GM12878 (cell line): ENCODE measurements at regions not wholly inside any gene's neighbourhood (a gene's known extent, or its start where the extent isn't known, plus 50 kb on each side); places are given as distances from the start of the nearest gene placed in this dataset.

ENCODE experiments used
- ATAC-seq: fragments of 200-7000 bp; cut with Tn5 transposase; 3 replicates; pipeline ENCODE4 v1.9.1; 2020; ENCODE audit warnings: mild to moderate bottlenecking, moderate library complexity
- BruUV-seq: library from RNA; stranded (reverse); fragments of 400-500 nt; replicated peaks from 2 replicates; lab custom pipeline; 2021; lab: Mats Ljungman, UMichigan
- CTCF ChIA-PET: fragments of 300-600 bp; sonication (Branson Sonifier 250); formaldehyde crosslinking; extraction: SDS; loops from one replicate; lab custom pipeline; 2021; ENCODE audit warnings: inconsistent platforms; lab: Yijun Ruan, JAX
- POLR2A ChIA-PET: fragments of 350-600 bp; formaldehyde crosslinking; extraction: SDS; loops from one replicate; lab custom pipeline; 2021; ENCODE audit warnings: inconsistent platforms; lab: Charles Lee
- RAD21 ChIA-PET: fragments of 300-600 bp; sonication (Branson Sonifier 250); formaldehyde crosslinking; loops from one replicate; lab custom pipeline; 2023; ENCODE audit warnings: antibody characterized with exemption; ENCODE audit not compliant: unreplicated experiment; lab: Charles Lee
- SMC1A ChIA-PET: fragments of 300-600 bp; sonication (Branson Sonifier 250); formaldehyde crosslinking; loops from one replicate; lab custom pipeline; 2023; ENCODE audit not compliant: unreplicated experiment, uncharacterized antibody; lab: Charles Lee
- DNase-seq: peaks from one replicate; pipeline ENCODE4 v3.0.0-alpha.2; 2011; ENCODE audit warnings: low read depth, low spot score
- FAIRE-seq: peaks from 3 replicates; lab custom pipeline; 2011; peaks lifted over from hg19 to GRCh38; lab: Jason Lieb, UNC
- H2AFZ ChIP-seq: 2 replicates; pipeline ENCODE4 v1.6.0; 2011; ENCODE audit warnings: low read depth, low read length, control low read depth; ENCODE audit not compliant: control insufficient read depth
- H3K27ac ChIP-seq: 2 replicates; pipeline ENCODE4 v1.5.1; 2011; ENCODE audit warnings: control low read depth; ENCODE audit not compliant: control insufficient read depth, insufficient read depth
- H3K27me3 ChIP-seq, 2 experiments: replicated peaks in 1 of 2; 2 replicates each; pipeline versions ENCODE4 v1.6.0 to v1.6.1; 2011; ENCODE audit warnings: low read length in 1 of 2; ENCODE audit not compliant: control insufficient read depth in 2 of 2, insufficient read depth in 2 of 2
- H3K36me3 ChIP-seq, 2 experiments: 2 replicates each; pipeline ENCODE4 v1.5.1; 2011; ENCODE audit warnings: low read length in 1 of 2; ENCODE audit not compliant: control insufficient read depth in 2 of 2, insufficient read depth in 2 of 2
- H3K4me1 ChIP-seq: 2 replicates; pipeline ENCODE4 v1.6.1; 2011; ENCODE audit warnings: mild to moderate bottlenecking, low read length, moderate library complexity, mixed read lengths; ENCODE audit not compliant: control insufficient read depth, insufficient read depth
- H3K4me2 ChIP-seq: 2 replicates; pipeline ENCODE4 v1.6.0; 2011; ENCODE audit warnings: control low read depth; ENCODE audit not compliant: control insufficient read depth, insufficient read depth
- H3K4me3 ChIP-seq: fragments of 200-600 bp; sonication (generic); 2 replicates; pipeline ENCODE4 v1.5.1; 2016
- H3K79me2 ChIP-seq: 2 replicates; pipeline ENCODE4 v1.6.0; 2011; ENCODE audit warnings: low read length; ENCODE audit not compliant: control insufficient read depth, insufficient read depth
- H3K9ac ChIP-seq: 2 replicates; pipeline ENCODE4 v1.8.0; 2011; ENCODE audit warnings: low read length, control low read depth, mixed read lengths; ENCODE audit not compliant: control insufficient read depth, insufficient read depth
- H3K9me3 ChIP-seq: replicated peaks from 3 replicates; pipeline ENCODE4 v1.5.1; 2011; ENCODE audit warnings: mild to moderate bottlenecking, low read length; ENCODE audit not compliant: control insufficient read depth, insufficient read depth
- H4K20me1 ChIP-seq: 2 replicates; pipeline ENCODE4 v1.6.0; 2011; ENCODE audit not compliant: control insufficient read depth, insufficient read depth
- ATF2 ChIP-seq: IDR thresholded peaks from 2 replicates; pipeline ENCODE4 v1.6.1; 2012; ENCODE audit warnings: low read length, inconsistent platforms
- BACH1 ChIP-seq: fragments of 450-650 bp; IDR thresholded peaks from 2 replicates; pipeline ENCODE4 v1.6.1; 2017; ENCODE audit warnings: mild to moderate bottlenecking, borderline replicate concordance
- FOXK2 ChIP-seq: fragments of 450-650 bp; IDR thresholded peaks from 2 replicates; pipeline ENCODE4 v1.6.1; 2017; ENCODE audit warnings: mild to moderate bottlenecking, moderate library complexity
- IRF4 ChIP-seq: IDR thresholded peaks from 2 replicates; pipeline ENCODE4 v1.6.1; 2011; ENCODE audit warnings: low read depth, low read length
- LARP7 ChIP-seq: fragments of 450-650 bp; IDR thresholded peaks from 2 replicates; pipeline ENCODE4 v1.6.1; 2017; ENCODE audit warnings: mild to moderate bottlenecking
- NR2F1 ChIP-seq: fragments of 450-650 bp; conservative IDR thresholded peaks from 2 replicates; pipeline ENCODE4 v1.6.1; 2017; ENCODE audit warnings: mild to moderate bottlenecking
- NRF1 ChIP-seq: conservative IDR thresholded peaks from 2 replicates; pipeline ENCODE4 v1.6.1; 2011; ENCODE audit warnings: mild to moderate bottlenecking, low read depth, low read length, improper control_type of control experiment
- SIN3A ChIP-seq: IDR thresholded peaks from 2 replicates; pipeline ENCODE4 v1.6.1; 2012; ENCODE audit warnings: low read depth, low read length, improper control_type of control experiment
- SMAD5 ChIP-seq: IDR thresholded peaks from 2 replicates; pipeline ENCODE4 v1.6.1; 2016; ENCODE audit warnings: antibody characterized with exemption, low read depth
- SMARCA5 ChIP-seq: fragments of 450-650 bp; IDR thresholded peaks from 2 replicates; pipeline ENCODE4 v1.6.1; 2017; ENCODE audit warnings: mild to moderate bottlenecking
- SUZ12 ChIP-seq: fragments of 200-600 bp; sonication (generic); IDR thresholded peaks from one replicate; pipeline ENCODE4 v1.6.1; 2018; ENCODE audit warnings: antibody characterized with exemption, mild to moderate bottlenecking; ENCODE audit not compliant: unreplicated experiment
- TBL1XR1 ChIP-seq: IDR thresholded peaks from 2 replicates; pipeline ENCODE4 v1.6.1; 2012; ENCODE audit warnings: low read depth, low read length, improper control_type of control experiment
- WGBS: methylation state at CpG from one replicate; pipeline ENCODE4 v1.1.6; 2016; ENCODE audit warnings: low lambda C conversion rate; ENCODE audit not compliant: insufficient replicate concordance, insufficient coverage; ENCODE audit errors: missing lambda C conversion rate; 5-methylcytosine and 5-hydroxymethylcytosine counted together
- in situ Hi-C: fragments of 300-500 bp; cut with MboI; formaldehyde crosslinking; loops from 9 replicates; pipeline ENCODE4 v1.14.3; 2018; ENCODE audit warnings: mixed read lengths
- intact Hi-C: fragments of 100-400 bp; cut with micrococcal nuclease; formaldehyde crosslinking; loops from one replicate; pipeline ENCODE4 v1.14.2; 2022; ENCODE audit not compliant: unreplicated experiment

GRCh38 chr14:80433811-80434210, 222.5 kb upstream of the DIO2 start (continued):
- TF ChIP-seq SUZ12 (no peak), SMAD5 (no peak), IRF4 (no peak)

GRCh38 chr14:80428671-80429070, 217.4 kb upstream of the DIO2 start:
- 44% methylated on average over 2 of the region's 2 CpGs for WGBS
- no peak overlapping the region for H2AFZ ChIP-seq
- FAIRE-seq (no peak), ATAC-seq (no peak), DNase-seq (no peak)
- no TSS peak for BruUV-seq
- no peaks in the 10 kb centered on the region for H3K36me3 ChIP-seq
- no peak overlapping the region for H3K4me3 ChIP-seq
- H3K4me2 ChIP-seq = no peak overlapping the region
- POLR2A ChIA-PET = no interaction called here
- TF ChIP-seq BACH1 (no peak), TBL1XR1 (no peak), FOXK2 (no peak), SMARCA5 (no peak), SIN3A (no peak), LARP7 (no peak), ATF2 (no peak), NRF1 (no peak), NR2F1 (no peak)
- RAD21 ChIA-PET = no interaction called here
- H3K79me2 ChIP-seq = no peaks in the 10 kb centered on the region
- no peaks in the 10 kb centered on the region for H3K4me1 ChIP-seq
- CTCF ChIA-PET = no interaction called here
- intact Hi-C loops (no loop called here), in situ Hi-C loops (no loop called here)
- no peak overlapping the region for H3K27ac ChIP-seq
- no peaks in the 10 kb centered on the region for H3K9me3 ChIP-seq
- SMC1A ChIA-PET = interaction anchor here (0.9 kb wide), 1 partner anchor 10 kb away, joined by 3 read pairs; no protein-coding TSS in a partner anchor
- no peak overlapping the region for H3K9ac ChIP-seq
- H4K20me1 ChIP-seq = no peaks in the 10 kb centered on the region
- H3K27me3 ChIP-seq = no peaks in the 10 kb centered on the region
